ENCODE measurements at regions not wholly inside any gene's neighbourhood (a gene's known extent, or its start where the extent isn't known, plus 50 kb on each side); places are given as distances from the start of the nearest gene placed in this dataset.

- DNase-seq = no peak
Measured at GRCh38 chr9:26677965-26678706, 214.5 kb downstream of the CAAP1 start.

GRCh38 chr9:26675035-26675434 lies 217.6 kb downstream of the CAAP1 start:
- TF ChIP-seq POLR2A (IDR thresholded peaks at IDR 0.05) = no peak
- no peak for TF ChIP-seq CTCF (IDR thresholded peaks at IDR 0.05)
- intact Hi-C loops (cut with DNase I; ENCODE audit: low total_unique reads) = no loop called here

More at GRCh38 chr9:26677965-26678706, 214.5 kb downstream of the CAAP1 start:
- WGBS, 2 donors = 64 to 70% methylated on average over 4 of the region's 4 CpGs
- H3K36me3 ChIP-seq (ENCODE audit: low read depth, missing control alignments) = no peaks in the 10 kb centered on the region
- TF ChIP-seq CTCF (IDR thresholded peaks at IDR 0.05) (no peak), POLR2A (IDR thresholded peaks at IDR 0.05) (no peak)
- H3K4me3 ChIP-seq = no peak overlapping the region
- intact Hi-C loops (cut with DNase I; ENCODE audit: low total_unique reads) = no loop called here
- no peaks in the 10 kb centered on the region for H3K4me1 ChIP-seq
- H3K9me3 ChIP-seq = no peaks in the 10 kb centered on the region
- H3K27me3 ChIP-seq = no peaks in the 10 kb centered on the region
- no peak overlapping the region for H3K27ac ChIP-seq

GRCh38 chr9:26673261-26673660 lies 219.3 kb downstream of the CAAP1 start:
- H3K27ac ChIP-seq = no peak overlapping the region
- no peaks in the 10 kb centered on the region for H3K4me1 ChIP-seq
- H3K4me3 ChIP-seq = no peak overlapping the region
- no peaks in the 10 kb centered on the region for H3K9me3 ChIP-seq
- intact Hi-C loops (cut with DNase I; ENCODE audit: low total_unique reads) = no loop called here
- TF ChIP-seq POLR2A (IDR thresholded peaks at IDR 0.05) = no peak
- no peak for TF ChIP-seq CTCF (IDR thresholded peaks at IDR 0.05)
- H3K27me3 ChIP-seq = no peaks in the 10 kb centered on the region
- no peak for DNase-seq
- H3K36me3 ChIP-seq (ENCODE audit: low read depth, missing control alignments) = no peaks in the 10 kb centered on the region

More at GRCh38 chr9:26675035-26675434, 217.6 kb downstream of the CAAP1 start:
- 78 to 84% methylated on average over 3 of the region's 3 CpGs for WGBS, 2 donors
- H3K27ac ChIP-seq = no peak overlapping the region
- no peak overlapping the region for H3K4me3 ChIP-seq
- H3K36me3 ChIP-seq (ENCODE audit: low read depth, missing control alignments) = no peaks in the 10 kb centered on the region
- no peaks in the 10 kb centered on the region for H3K27me3 ChIP-seq
- no peak for DNase-seq
- no peaks in the 10 kb centered on the region for H3K9me3 ChIP-seq
- no peaks in the 10 kb centered on the region for H3K4me1 ChIP-seq

GRCh38 chr9:26669701-26670670 lies 222.6 kb downstream of the CAAP1 start:
- H3K4me3 ChIP-seq = no peak overlapping the region

More at GRCh38 chr9:26669701-26670670, 222.6 kb downstream of the CAAP1 start:
- Histone ChIP-seq H3K4me1 (no peaks in the 10 kb centered on the region), H3K27me3 (no peaks in the 10 kb centered on the region), H3K9me3 (no peaks in the 10 kb centered on the region), H3K27ac (no peak overlapping the region), H3K36me3 (ENCODE audit: low read depth, missing control alignments) (no peaks in the 10 kb centered on the region)
- no peak for TF ChIP-seq CTCF (IDR thresholded peaks at IDR 0.05)
- TF ChIP-seq POLR2A (IDR thresholded peaks at IDR 0.05) = no peak
- WGBS, 2 donors = 63 to 66% methylated on average over 5 of the region's 5 CpGs
- no peak for DNase-seq
- intact Hi-C loops (cut with DNase I; ENCODE audit: low total_unique reads) = no loop called here

All from testis (tissue), 2 donors.